ENCODE measurements at regions not wholly inside any gene's neighbourhood (a gene's known extent, or its start where the extent isn't known, plus 50 kb on each side); places are given as distances from the start of the nearest gene placed in this dataset.

DNA sequence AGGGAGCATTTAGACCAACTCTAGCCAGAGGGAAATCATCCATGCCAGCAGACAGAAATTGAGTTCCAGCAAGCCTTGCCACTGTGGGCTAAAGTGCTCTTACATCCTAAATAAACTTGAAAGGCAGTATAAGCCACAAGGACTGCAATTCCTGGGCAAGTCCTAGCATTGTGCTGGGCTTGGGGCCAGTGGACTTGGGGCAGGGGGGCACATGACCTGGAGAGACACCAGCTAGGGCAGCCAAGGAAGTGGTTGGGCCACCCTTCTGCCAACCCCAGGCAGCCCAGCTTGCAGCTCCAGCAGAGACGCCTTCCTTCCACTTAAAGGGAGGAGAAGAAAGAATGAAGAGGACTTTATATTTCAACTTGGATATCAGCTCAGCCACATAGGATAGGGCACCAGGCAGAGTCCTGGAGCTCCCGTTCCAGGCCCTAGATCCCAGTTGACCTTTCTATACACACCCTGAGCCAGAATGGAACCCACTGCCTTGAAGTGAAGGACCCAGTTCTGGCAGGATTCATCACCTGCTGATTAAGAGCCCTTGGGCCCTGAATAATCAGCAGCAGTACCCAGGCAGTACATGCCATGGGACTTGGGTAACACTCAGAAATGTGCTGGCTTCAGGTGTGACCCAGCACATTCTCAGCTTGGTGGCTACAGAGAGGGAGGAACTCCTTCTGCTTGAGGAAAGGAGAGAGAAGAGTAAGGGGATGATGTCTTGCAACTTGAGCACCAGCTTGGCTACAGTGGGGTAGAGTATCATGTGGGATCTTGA, 153.0 kb downstream of the GNAI1 start:
- H3K36me3 Mint-ChIP-seq (ENCODE audit: low read depth): peaks cover 2% of the 10 kb centered on the region
- no peak for DNase-seq (ENCODE audit: low read depth, low spot score)
- H3K9me3 Mint-ChIP-seq: peaks cover 6% of the 10 kb centered on the region
- H3K27ac Mint-ChIP-seq (ENCODE audit: unreplicated experiment): no peak overlapping the region
- H3K4me3 Mint-ChIP-seq: no peak overlapping the region
- H3K4me1 Mint-ChIP-seq: no peaks in the 10 kb centered on the region
- H3K27me3 Mint-ChIP-seq (ENCODE audit: low read depth): no peaks in the 10 kb centered on the region
- TF ChIP-seq, protein P1, sequence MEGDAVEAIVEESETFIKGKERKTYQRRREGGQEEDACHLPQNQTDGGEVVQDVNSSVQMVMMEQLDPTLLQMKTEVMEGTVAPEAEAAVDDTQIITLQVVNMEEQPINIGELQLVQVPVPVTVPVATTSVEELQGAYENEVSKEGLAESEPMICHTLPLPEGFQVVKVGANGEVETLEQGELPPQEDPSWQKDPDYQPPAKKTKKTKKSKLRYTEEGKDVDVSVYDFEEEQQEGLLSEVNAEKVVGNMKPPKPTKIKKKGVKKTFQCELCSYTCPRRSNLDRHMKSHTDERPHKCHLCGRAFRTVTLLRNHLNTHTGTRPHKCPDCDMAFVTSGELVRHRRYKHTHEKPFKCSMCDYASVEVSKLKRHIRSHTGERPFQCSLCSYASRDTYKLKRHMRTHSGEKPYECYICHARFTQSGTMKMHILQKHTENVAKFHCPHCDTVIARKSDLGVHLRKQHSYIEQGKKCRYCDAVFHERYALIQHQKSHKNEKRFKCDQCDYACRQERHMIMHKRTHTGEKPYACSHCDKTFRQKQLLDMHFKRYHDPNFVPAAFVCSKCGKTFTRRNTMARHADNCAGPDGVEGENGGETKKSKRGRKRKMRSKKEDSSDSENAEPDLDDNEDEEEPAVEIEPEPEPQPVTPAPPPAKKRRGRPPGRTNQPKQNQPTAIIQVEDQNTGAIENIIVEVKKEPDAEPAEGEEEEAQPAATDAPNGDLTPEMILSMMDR (conservative IDR thresholded peaks at IDR 0.05): no peak

DNA sequence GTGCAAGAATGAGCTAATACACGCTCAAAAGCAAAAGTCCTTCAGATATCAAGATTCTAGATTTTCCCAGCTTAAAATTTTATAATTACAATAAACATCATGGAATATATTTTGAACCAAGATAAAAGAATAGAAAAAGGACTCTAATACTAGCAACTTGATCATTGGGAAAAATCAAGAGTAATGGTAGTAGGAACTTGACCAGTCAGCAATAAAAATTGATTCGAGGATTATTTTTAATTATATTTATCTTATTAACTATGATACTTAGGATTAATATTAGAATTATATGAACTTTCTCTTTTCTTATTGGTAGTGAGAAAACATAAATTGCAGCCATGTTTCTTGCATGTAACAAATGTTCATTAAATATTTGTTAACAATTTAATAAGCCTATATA, 152.0 kb downstream of the GNAI1 start:
- Mint-ChIP-seq H3K27me3 (ENCODE audit: low read depth) (no peaks in the 10 kb centered on the region), H3K27ac (ENCODE audit: unreplicated experiment) (no peak overlapping the region), H3K36me3 (ENCODE audit: low read depth) (peaks cover 2% of the 10 kb centered on the region), H3K4me1 (no peaks in the 10 kb centered on the region), H3K4me3 (no peak overlapping the region), H3K9me3 (peaks cover 6% of the 10 kb centered on the region)
- TF ChIP-seq, protein P1 (conservative IDR thresholded peaks at IDR 0.05): no peak
- DNase-seq (ENCODE audit: low read depth, low spot score): no peak

DNA sequence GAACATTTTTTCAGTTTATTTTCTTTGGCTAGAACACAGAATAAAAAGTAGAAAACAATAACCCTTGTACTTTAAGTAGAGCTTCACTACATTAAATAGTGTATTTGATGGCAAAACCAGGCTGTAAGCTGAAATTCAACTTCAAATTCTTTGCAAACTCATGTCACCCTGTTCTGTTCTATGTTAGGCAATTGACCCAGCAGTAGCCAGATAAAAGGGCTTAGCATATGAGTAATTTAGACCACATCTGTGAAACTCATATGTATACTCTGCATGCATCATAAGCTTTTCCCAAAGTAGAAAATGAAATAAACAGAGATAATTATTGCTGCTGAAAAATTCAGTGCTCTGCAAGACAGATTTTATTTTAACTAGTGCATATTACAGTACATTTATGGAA, 150.2 kb downstream of the GNAI1 start:
- DNase-seq (ENCODE audit: low read depth, low spot score): no peak
- no peak overlapping the region for H3K4me3 Mint-ChIP-seq
- no peaks in the 10 kb centered on the region for H3K36me3 Mint-ChIP-seq (ENCODE audit: low read depth)
- no peaks in the 10 kb centered on the region for H3K27me3 Mint-ChIP-seq (ENCODE audit: low read depth)
- TF ChIP-seq, protein P1 (conservative IDR thresholded peaks at IDR 0.05): no peak
- no peaks in the 10 kb centered on the region for H3K9me3 Mint-ChIP-seq
- H3K4me1 Mint-ChIP-seq: no peaks in the 10 kb centered on the region
- no peak overlapping the region for H3K27ac Mint-ChIP-seq (ENCODE audit: unreplicated experiment)

DNA sequence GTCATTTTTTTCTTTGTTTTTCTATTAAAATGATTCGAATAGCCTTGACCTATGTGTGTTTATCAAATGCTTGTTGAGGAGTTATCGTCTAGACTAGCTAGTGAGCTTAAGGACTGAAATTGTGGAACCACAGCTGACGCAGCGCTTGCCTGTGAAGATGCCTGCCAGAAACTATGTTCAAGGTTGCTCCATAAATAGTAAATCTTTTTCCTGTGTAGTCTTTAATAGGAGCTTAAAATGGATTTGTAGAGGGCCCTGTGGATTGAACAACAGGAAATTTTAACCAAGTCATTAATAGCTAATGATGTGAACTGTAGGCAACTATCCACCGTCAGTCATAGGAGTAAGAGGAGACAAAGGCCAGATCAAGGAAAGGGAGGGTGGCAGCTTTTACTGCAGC, 145.1 kb downstream of the GNAI1 start:
- Mint-ChIP-seq H3K9me3 (no peaks in the 10 kb centered on the region), H3K27me3 (ENCODE audit: low read depth) (no peaks in the 10 kb centered on the region), H3K36me3 (ENCODE audit: low read depth) (no peaks in the 10 kb centered on the region), H3K4me3 (no peak overlapping the region), H3K27ac (ENCODE audit: unreplicated experiment) (no peak overlapping the region), H3K4me1 (peaks cover 13% of the 10 kb centered on the region)
- DNase-seq (ENCODE audit: low read depth, low spot score): no peak
- TF ChIP-seq, protein P1 (conservative IDR thresholded peaks at IDR 0.05): no peak

DNA sequence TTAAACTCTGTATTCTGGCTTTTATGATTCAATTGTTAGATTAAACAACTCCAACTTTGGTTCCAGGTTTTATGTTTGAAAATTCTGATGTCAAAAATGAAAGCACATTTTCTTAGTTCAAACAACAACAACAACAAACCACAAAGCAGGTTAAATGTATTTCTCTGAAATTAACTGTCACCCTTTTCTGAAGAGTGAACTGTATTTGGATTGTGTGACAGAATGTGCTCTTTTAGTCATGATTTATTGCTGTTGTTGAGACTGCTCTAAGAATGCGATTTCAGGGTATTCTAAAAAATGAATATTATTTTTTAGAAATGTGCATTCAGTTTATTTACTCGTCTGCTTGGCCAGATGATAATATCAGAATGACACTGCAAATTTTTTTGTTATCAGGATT, 144.1 kb downstream of the GNAI1 start:
- H3K27ac Mint-ChIP-seq (ENCODE audit: unreplicated experiment): no peak overlapping the region
- H3K36me3 Mint-ChIP-seq (ENCODE audit: low read depth): no peaks in the 10 kb centered on the region
- H3K4me1 Mint-ChIP-seq: peaks cover 13% of the 10 kb centered on the region
- no peak overlapping the region for H3K4me3 Mint-ChIP-seq
- H3K27me3 Mint-ChIP-seq (ENCODE audit: low read depth): no peaks in the 10 kb centered on the region
- TF ChIP-seq, protein P1 (conservative IDR thresholded peaks at IDR 0.05): no peak
- DNase-seq (ENCODE audit: low read depth, low spot score): no peak
- no peaks in the 10 kb centered on the region for H3K9me3 Mint-ChIP-seq
